Fibroblast of villous mesenchyme (primary cell): ENCODE measurements at regions not wholly inside any gene's neighbourhood (a gene's known extent, or its start where the extent isn't known, plus 50 kb on each side); places are given as distances from the start of the nearest gene placed in this dataset.
"Not testable (repeated sequence)": the region's sequence is repeated elsewhere in the genome, so short reads cannot be mapped to it uniquely, and the experiment has no call there.

Source experiments
- DNase-seq: peaks from one replicate; pipeline ENCODE4 v3.0.0-alpha.2; 2010; ENCODE audit warnings: low read depth
- H3K4me3 ChIP-seq: 2 replicates; pipeline ENCODE4 v1.5.1; 2011; ENCODE audit warnings: low read depth, mild to moderate bottlenecking, low read length
- CTCF ChIP-seq: IDR thresholded peaks from 2 replicates; pipeline ENCODE4 v1.5.1; 2012; ENCODE audit warnings: low read depth, mild to moderate bottlenecking, low read length; ENCODE audit not compliant: insufficient read depth

- H3K4me3 ChIP-seq, result no peak overlapping the region
- no peak for DNase-seq
- TF ChIP-seq CTCF, result no peak
Observed at GRCh38 chr3:5047764-5048419, 68.7 kb downstream of the BHLHE40 start.

- peak; percentile 19 for DNase-seq
- H3K4me3 ChIP-seq, result no peak overlapping the region
- no peak for TF ChIP-seq CTCF
Observed at GRCh38 chr3:5051772-5052171, 70.3 kb upstream of the ARL8B start.

- no peak for DNase-seq
- H3K4me3 ChIP-seq, result no peak overlapping the region
- no peak for TF ChIP-seq CTCF
Observed at GRCh38 chr3:5052247-5052646, 69.8 kb upstream of the ARL8B start.

GRCh38 chr3:5053021-5053831 lies 68.9 kb upstream of the ARL8B start:
- no peak for TF ChIP-seq CTCF
- H3K4me3 ChIP-seq, result no peak overlapping the region
- peak; percentile 92 for DNase-seq

- DNase-seq, result no peak
- no peak overlapping the region for H3K4me3 ChIP-seq
- no peak for TF ChIP-seq CTCF
Observed at GRCh38 chr3:5054098-5054497, 68.0 kb upstream of the ARL8B start.

GRCh38 chr3:5054579-5054978 lies 67.5 kb upstream of the ARL8B start:
- DNase-seq, H3K4me3 ChIP-seq: not testable (repeated sequence)

- no peak overlapping the region for H3K4me3 ChIP-seq
- TF ChIP-seq CTCF, result no peak
- no peak for DNase-seq
Observed at GRCh38 chr3:5055357-5056110, 66.6 kb upstream of the ARL8B start.
